Skeletal muscle cell (primary cell): ENCODE measurements at regions not wholly inside any gene's neighbourhood (a gene's known extent, or its start where the extent isn't known, plus 50 kb on each side); places are given as distances from the start of the nearest gene placed in this dataset.
"Not testable (repeated sequence)": the region's sequence is repeated elsewhere in the genome, so short reads cannot be mapped to it uniquely, and the experiment has no call there.

Experiments used
- DNase-seq: peaks from one replicate; pipeline ENCODE4 v3.0.0-alpha.2; 2010; ENCODE audit warnings: low read depth
- H3K4me3 ChIP-seq: 2 replicates; pipeline ENCODE4 v1.5.1; 2011; ENCODE audit warnings: low read depth, mild to moderate bottlenecking, control low read depth, low read length, moderate library complexity

DNA sequence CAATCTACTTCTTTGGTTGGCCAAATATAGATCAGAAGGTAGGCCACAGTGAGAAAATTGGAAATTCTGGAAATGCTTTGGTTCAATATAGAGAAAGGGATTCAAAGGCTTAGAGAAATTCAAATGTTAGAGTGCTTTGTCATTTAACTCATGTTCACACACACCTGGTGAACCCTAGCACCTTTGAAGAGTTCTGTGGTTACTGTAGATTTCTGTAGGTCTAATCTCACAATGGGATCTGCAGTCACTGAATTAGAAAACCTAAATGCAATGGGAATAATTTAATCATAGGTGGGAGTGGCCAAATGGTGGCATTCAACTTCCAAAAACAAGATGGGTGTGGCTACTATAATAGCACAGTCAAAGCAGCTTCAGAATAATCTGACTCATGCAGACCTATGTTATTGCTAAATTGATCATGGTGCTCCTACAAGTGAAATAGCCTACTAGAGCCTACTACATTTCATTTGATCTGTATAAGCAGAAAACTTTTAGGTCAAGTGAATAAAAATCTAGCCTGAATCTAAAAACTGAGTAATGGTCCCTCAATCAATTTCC lies 1152.9 kb downstream of the PCDH9 start:
- H3K4me3 ChIP-seq = no peak overlapping the region
- DNase-seq = no peak

DNA sequence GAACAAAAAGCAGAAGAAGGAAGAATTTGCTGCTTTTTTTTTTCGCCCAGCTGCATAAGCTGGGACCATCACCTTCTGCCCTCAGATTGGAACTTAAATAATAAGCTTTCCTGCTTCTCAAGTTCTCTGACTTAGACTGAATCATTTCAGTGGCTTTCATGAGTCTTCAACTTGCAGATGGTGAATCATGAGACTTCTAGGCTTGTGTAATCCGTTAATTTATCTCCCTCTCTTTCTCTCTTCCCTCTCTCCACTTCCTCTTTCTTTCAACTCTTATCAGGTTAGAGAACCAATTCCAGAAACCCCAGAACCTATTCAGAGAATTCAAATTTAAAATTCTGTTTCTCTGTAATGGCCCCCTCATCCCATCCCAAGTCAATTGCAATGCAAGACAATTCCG lies 1153.7 kb downstream of the PCDH9 start:
- peak; percentile 36 for DNase-seq
- no peak overlapping the region for H3K4me3 ChIP-seq

GRCh38 chr13:66074018-66074615 lies 1156.0 kb downstream of the PCDH9 start:
- no peak for DNase-seq

GRCh38 chr13:66072097-66072496 lies 1158.0 kb downstream of the PCDH9 start:
- not testable (repeated sequence) for DNase-seq, H3K4me3 ChIP-seq

More at GRCh38 chr13:66074018-66074615, 1156.0 kb downstream of the PCDH9 start:
- no peak overlapping the region for H3K4me3 ChIP-seq

DNA sequence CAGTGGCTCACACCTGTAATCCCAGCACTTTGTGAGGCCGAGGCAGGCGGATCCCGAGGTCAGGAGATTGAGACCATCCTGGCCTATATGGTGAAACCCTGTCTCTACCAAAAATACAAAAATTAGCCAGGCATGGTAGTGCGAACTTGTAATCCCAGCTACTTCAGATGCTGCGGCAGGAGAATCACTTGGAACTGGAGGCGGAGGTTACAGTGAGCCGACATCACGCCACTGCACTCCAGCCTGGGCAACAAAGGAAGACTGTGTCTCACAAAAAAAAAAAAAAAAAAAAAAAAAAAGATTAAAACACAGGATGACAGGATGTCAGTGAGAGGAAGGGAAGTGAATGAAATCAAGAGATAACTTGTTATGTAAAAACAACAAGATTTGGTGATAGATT lies 1158.5 kb downstream of the PCDH9 start:
- DNase-seq = no peak
- no peak overlapping the region for H3K4me3 ChIP-seq

GRCh38 chr13:66071029-66071428 lies 1159.1 kb downstream of the PCDH9 start:
- DNase-seq = no peak
- H3K4me3 ChIP-seq = no peak overlapping the region

DNA sequence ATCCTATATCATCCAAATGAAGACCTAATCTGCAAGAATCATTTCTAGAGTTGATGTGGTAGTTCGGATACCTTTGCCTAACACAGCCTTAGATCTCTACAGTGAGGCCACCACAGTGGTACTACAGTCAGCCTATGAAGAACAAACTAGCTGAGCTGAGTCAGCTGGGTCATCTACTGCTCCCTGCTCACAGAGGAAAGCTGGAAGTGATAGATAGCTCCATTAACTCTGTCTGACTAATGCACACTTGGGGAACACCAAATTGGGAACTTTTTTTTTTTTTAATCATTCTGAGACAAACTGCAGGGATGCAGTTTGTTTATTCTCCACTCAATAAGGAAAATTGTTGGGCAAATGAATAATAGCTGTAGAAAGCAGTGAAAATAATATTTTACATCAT lies 1160.6 kb downstream of the PCDH9 start:
- H3K4me3 ChIP-seq = no peak overlapping the region
- DNase-seq = peak; percentile 20

DNA sequence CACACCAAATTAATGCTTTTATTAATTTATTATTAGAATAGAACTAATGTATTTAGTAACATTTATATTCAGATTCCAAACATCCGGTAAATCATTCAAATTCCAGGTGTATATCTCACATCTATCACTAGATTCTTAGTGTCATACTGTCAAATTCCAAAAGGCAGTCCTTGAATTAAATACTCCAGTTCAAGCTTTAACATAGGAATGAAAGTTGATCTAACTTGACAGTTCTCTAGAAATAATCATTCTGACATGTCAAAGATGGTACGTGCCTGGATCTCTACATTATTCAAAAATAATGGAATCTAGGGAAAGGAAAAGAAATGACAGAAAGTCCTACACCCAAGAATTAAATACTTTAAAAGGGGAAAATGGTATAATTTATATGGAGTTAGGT lies 1161.5 kb downstream of the PCDH9 start:
- no peak for DNase-seq
- H3K4me3 ChIP-seq = no peak overlapping the region

DNA sequence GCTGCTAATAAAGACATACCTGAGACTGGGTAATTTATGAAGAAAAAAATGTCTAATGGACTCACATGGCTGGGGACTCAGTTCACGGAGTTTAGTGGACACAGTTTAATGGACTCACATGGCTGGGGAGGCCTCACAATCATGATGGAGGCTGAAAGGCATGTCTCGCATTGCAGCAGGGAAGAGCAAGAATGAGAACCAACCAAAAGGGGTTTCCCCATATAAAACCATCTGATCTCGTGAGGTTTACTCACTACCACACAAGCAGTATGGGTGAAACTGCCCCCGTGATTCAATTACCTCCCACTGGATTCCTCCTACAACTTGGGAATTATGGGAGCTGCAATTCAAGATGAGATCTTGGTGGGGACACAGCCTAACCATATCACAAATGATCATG lies 1181.2 kb downstream of the PCDH9 start:
- DNase-seq = no peak
- H3K4me3 ChIP-seq = no peak overlapping the region

DNA sequence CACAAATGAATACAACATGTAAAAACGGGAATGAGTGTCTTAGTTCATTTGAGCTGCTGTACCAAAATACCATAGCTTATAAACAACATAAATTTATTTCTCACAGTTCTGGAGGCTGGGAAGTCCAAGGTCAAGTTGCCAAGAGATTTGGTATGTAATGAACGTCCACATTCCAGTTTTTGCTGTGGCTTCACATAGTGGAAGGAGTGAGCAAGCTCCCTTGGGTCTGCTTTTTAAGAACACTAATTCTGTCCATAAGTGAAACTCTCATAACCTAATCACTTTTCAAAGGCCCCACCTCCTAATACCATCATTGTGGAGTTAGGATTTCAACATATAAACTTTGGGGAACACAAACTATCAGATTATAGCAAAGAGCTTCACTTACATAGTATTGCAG lies 1189.6 kb downstream of the PCDH9 start:
- no peak overlapping the region for H3K4me3 ChIP-seq
- peak; percentile 3 for DNase-seq

DNA sequence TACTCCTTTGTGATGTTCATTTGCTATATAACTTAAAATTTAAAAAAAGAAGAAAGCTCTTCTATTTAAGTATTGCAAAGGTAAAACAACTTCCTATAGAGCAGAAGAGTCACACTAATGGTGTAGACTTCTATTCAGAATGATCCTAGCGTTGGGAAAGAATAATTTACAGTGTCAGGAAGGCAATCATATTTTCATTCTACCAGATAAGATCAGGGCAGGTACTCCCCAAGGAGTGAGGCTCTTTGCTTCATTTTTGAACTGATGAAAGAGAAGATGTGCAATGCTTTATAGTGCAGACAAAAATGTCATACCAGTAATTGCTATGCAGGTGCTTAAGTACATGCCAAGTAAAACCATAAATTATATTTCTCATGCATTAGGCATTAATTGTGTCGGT lies 1193.0 kb downstream of the PCDH9 start:
- no peak overlapping the region for H3K4me3 ChIP-seq
- DNase-seq = no peak

DNA sequence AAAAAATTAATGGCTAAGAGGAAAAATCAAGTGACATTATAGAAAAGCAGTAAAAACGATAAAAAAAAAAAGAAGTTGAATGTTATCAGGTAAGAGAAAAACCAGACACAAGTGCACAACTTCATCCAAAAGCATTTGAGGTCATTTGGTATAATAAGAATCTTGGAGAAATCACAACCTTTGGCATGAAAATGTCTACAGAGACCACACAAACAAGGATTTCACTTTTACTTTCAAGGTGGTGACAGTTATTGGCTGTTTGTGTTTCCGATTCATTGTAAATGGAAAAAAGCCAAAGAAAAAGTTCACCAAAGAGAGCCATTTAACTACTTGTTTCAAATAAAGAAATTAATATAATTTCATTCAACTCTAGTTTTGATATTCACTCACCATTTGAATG lies 1193.5 kb downstream of the PCDH9 start:
- H3K4me3 ChIP-seq = no peak overlapping the region

DNA sequence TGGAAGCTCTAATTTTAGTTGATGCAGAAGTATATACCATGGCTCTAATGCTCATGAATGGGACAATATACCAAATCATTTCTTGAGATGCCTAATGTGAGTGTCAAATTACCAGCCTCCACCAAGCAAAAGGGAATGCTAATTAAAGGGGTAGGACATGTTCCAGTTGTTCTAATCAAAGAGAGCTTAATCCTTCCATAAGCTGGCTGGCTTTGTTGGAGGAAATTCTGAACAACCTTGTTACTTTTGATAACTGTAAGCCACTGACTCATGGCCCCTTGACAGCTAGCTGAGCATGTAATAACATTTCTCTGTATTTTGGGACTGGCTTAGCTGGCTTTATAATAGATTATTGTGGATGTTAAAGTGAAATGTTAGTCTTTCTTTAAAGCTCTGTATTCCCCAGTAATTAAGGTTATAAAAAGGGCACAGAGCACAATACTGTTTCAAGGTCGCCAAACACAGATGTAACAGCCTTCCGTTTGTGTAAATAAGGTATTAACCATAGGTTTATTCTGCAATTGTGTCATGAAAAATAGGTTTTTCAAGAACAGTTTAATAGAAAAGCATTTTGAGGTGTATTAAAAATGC lies 1194.0 kb downstream of the PCDH9 start:
- H3K4me3 ChIP-seq = no peak overlapping the region
- peak; percentile 4 for DNase-seq

More for the DNA sequence above, 1193.5 kb downstream of the PCDH9 start:
- DNase-seq = no peak

DNA sequence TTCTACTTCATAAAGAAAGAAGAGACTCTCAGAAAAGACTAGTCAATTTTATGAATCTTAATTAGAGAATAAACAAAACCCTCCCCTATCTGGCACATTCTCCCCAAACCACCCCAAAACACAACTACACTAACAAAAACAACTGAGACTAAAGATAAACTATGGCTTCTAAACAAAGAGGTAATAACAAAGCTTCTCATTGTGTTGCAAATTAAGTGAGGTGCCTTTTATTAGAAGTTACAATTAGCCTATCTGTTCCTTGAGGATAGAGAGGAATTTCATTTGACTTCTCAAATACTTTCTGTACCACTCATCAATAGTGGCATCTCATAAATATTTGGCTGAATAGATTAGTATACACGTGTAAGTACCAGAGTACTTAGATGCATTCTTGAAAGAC lies 1196.2 kb downstream of the PCDH9 start:
- no peak for DNase-seq
- H3K4me3 ChIP-seq = no peak overlapping the region

- H3K4me3 ChIP-seq = no peak overlapping the region
- DNase-seq = no peak
Observed at GRCh38 chr13:66021846-66022245, 1208.3 kb downstream of the PCDH9 start.

- H3K4me3 ChIP-seq = no peak overlapping the region
- DNase-seq = no peak
Observed at GRCh38 chr13:66014771-66015170, 1215.4 kb downstream of the PCDH9 start.

DNA sequence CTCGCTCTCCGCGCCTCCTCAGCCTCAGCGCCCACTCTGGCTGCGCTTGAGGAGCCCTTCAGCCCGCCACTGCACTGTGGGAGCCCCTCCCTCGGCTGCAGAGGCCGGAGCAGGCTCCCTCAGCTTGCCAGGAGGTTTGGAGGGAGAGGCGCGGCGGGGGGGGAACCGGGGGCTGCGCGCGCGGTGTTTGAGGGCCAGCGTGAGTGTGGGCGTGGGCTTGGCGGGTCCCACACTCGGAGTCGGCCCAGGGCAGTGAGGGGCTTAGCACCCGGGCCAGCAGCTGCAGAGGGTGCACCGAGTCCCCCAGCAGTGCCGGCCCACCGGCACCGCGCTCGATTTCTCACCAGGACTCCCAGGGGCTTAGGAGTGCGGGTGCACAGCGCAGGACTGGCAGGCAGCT lies 1220.9 kb downstream of the PCDH9 start:
- DNase-seq = no peak
- H3K4me3 ChIP-seq = no peak overlapping the region

DNA sequence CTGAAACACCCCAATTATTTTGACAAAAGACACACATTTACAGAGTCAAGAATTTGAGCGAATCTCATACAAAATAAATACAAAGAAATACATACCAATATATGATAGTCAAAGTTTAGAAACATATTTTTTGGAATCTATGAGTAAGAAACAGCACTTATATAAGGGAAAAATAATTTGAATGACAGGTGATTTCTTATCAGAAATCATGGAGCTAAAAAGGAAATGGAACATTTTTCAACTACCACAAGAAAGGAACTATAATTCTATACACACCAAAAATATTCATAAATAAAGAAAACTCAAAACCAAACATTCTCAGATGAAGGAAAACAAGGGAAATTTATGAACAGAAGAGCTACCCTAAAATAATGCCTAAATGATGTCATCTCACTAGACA lies 1226.6 kb downstream of the PCDH9 start:
- no peak for DNase-seq
- no peak overlapping the region for H3K4me3 ChIP-seq

DNA sequence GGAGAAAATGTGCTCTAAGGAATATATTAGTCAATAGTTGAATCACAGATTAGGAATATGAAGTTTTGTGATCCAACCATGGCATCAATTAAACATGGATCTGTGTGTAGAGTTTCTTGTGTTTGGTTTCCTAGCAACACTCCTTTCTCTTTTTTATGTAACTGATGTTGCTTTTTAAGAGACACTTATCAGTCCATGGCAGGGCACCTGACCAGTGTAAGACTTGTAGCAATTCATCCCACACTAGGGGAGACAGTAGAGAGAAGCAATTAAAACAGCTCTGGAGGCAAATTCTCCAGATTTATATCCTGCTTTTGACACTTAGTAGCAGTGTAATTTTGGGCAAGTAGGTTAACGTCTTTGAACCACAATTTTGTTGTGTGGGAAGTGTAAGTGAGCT lies 1229.0 kb downstream of the PCDH9 start:
- DNase-seq = no peak
- no peak overlapping the region for H3K4me3 ChIP-seq

DNA sequence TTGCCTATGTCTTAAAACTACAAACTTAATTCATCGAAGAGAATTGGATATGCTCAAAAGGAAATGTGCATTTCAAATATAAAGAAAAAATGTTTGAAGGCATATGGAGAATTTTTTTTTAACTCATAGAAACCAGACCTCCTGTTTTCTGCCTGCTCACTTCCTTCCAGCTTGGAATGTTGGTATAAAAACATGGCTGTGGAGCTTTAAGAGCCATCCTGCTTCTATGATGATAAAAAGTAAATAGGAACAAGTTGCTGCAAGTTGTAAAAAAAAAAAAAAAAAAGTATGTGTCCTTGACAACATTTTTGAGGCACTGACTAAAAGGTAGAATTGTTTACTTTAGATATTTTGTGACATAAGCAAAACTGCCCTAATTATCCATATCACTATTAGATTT lies 1230.7 kb downstream of the PCDH9 start:
- no peak for DNase-seq
- H3K4me3 ChIP-seq = no peak overlapping the region

- DNase-seq = no peak
- no peak overlapping the region for H3K4me3 ChIP-seq
Observed at GRCh38 chr13:65990684-65991083, 1239.5 kb downstream of the PCDH9 start.
